Transverse colon (tissue), 4 donors: ENCODE measurements at regions not wholly inside any gene's neighbourhood (a gene's known extent, or its start where the extent isn't known, plus 50 kb on each side); places are given as distances from the start of the nearest gene placed in this dataset.

Source experiments
- DNase-seq: peaks from one replicate; pipeline ENCODE4 v3.0.0-alpha.2; 2019
- H3K27ac ChIP-seq, 4 donors: fragments of 200-600 bp; sonication (generic); 2 replicates each; pipeline ENCODE4 v1.5.1; 2016 to 2018; ENCODE audit warnings: inconsistent platforms in 4 of 4
- H3K27me3 ChIP-seq: fragments of 200-600 bp; sonication (generic); 2 replicates; pipeline ENCODE4 v1.5.1; 2017; ENCODE audit warnings: inconsistent platforms
- H3K36me3 ChIP-seq, 4 donors: fragments of 200-600 bp; sonication (generic); 2 replicates each; pipeline ENCODE4 v1.5.1; 2017 to 2019; ENCODE audit warnings: inconsistent platforms in 4 of 4
- H3K4me1 ChIP-seq, 4 donors: fragments of 200-600 bp; sonication (generic); 2 replicates each; pipeline ENCODE4 v1.5.1; 2017 to 2020; ENCODE audit warnings: inconsistent platforms in 4 of 4
- H3K4me3 ChIP-seq, 4 donors: fragments of 200-600 bp; sonication (generic); 1 replicate in 1 of 4; 2 replicates in 3 of 4; pipeline versions ENCODE4 v1.5.1 to v1.6.1; 2017 to 2019; ENCODE audit warnings: inconsistent platforms in 4 of 4
- H3K9me3 ChIP-seq, 2 donors: fragments of 200-600 bp; sonication (generic); 2 replicates each; pipeline ENCODE4 v1.5.1; 2017 to 2019; ENCODE audit warnings: inconsistent platforms in 2 of 2
- EP300 ChIP-seq: sonication (generic); formaldehyde crosslinking; IDR thresholded peaks from one replicate; pipeline ENCODE4 v1.6.1; 2017; ENCODE audit warnings: antibody characterized with exemption, low read depth
- POLR2A ChIP-seq: fragments of 450-650 bp; IDR thresholded peaks from one replicate; pipeline ENCODE4 v1.6.1; 2016; ENCODE audit warnings: antibody characterized with exemption, mild to moderate bottlenecking, moderate library complexity
- POLR2AphosphoS5 ChIP-seq, 3 donors: sonication (generic); formaldehyde crosslinking; IDR thresholded peaks; one replicate each; pipeline ENCODE4 v1.6.1; 2016; ENCODE audit warnings: antibody characterized with exemption in 3 of 3
- WGBS, 2 donors: methylation state at CpG; one replicate each; pipeline ENCODE4 v1.1.5; 2018; ENCODE audit warnings: low coverage in 1 of 2; 5-methylcytosine and 5-hydroxymethylcytosine counted together
- in situ Hi-C, 4 donors: fragments of 200-750 bp; cut with MboI; loops; one replicate each; pipeline versions ENCODE4 v1.15.0 to v1.15.1; 2017; ENCODE audit warnings: low sequenced_read_pairs in 3 of 4, low pct_ligation_motif_present in 1 of 4, low pct_unique_long_range_greater_than_20kb in 1 of 4
- intact Hi-C: fragments of 100-400 bp; cut with DNase I; formaldehyde crosslinking; loops from one replicate; pipeline ENCODE4 v1.15.1; 2023; ENCODE audit warnings: low total_unique reads
- TF ChIP-seq, protein P1 (sequence below), 5 experiments: fragments of 200-600 bp in 3 of 5; fragments of 450-650 bp in 2 of 5; sonication (generic) in 3 of 5; IDR thresholded peaks; 1 replicate in 2 of 5; 2 replicates in 3 of 5; pipeline ENCODE4 v1.5.1; 2016 to 2017; ENCODE audit warnings: antibody characterized with exemption in 5 of 5, inconsistent platforms in 3 of 5, mild to moderate bottlenecking in 2 of 5, moderate library complexity in 1 of 5

DNA sequence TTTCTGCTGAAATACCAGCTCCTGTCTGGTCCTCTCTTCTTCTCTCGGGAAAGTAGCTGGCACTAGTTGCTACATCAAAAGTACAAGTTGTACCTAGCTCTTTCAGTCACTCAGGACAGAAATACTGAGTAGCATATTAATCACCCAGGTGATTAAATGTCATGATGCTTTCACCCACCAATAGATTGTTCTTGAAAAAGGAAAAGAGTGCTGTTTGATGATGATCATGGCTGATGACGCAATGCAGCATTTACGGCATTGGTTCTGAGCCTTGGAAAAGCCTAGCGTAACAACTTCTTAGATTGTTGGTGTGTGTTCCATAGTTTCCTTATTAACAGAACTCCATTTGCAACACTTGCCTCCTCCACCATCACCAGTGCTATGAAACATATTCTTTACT, 190.7 kb downstream of the CDH7 start:
- Histone ChIP-seq H3K9me3 (no peaks in the 10 kb centered on the region), H3K27ac (no peak overlapping the region), H3K36me3 (no peaks in the 10 kb centered on the region), H3K4me1 (no peaks in the 10 kb centered on the region), H3K4me3 (no peak overlapping the region), H3K27me3 (no peaks in the 10 kb centered on the region)
- 86 to 89% methylated on average over 4 of the region's 4 CpGs for WGBS, 2 donors
- TF ChIP-seq EP300 (no peak), POLR2A (no peak), POLR2AphosphoS5 (IDR thresholded peaks at IDR 0.05) (no peak)
- TF ChIP-seq, protein P1, sequence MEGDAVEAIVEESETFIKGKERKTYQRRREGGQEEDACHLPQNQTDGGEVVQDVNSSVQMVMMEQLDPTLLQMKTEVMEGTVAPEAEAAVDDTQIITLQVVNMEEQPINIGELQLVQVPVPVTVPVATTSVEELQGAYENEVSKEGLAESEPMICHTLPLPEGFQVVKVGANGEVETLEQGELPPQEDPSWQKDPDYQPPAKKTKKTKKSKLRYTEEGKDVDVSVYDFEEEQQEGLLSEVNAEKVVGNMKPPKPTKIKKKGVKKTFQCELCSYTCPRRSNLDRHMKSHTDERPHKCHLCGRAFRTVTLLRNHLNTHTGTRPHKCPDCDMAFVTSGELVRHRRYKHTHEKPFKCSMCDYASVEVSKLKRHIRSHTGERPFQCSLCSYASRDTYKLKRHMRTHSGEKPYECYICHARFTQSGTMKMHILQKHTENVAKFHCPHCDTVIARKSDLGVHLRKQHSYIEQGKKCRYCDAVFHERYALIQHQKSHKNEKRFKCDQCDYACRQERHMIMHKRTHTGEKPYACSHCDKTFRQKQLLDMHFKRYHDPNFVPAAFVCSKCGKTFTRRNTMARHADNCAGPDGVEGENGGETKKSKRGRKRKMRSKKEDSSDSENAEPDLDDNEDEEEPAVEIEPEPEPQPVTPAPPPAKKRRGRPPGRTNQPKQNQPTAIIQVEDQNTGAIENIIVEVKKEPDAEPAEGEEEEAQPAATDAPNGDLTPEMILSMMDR (IDR thresholded peaks at IDR 0.05): no peak
- intact Hi-C loops (no loop called here), in situ Hi-C loops (no loop called here)
- DNase-seq: no peak
